Astrocyte (in vitro differentiated cells and primary cell): ENCODE measurements at regions not wholly inside any gene's neighbourhood (a gene's known extent, or its start where the extent isn't known, plus 50 kb on each side); places are given as distances from the start of the nearest gene placed in this dataset.

Experiments
- DNase-seq: peaks from one replicate; pipeline ENCODE4 v3.0.0-alpha.2; 2010; ENCODE audit warnings: low read depth
- FAIRE-seq: peaks from 2 replicates; lab custom pipeline; 2011; peaks lifted over from hg19 to GRCh38; lab: Jason Lieb, UNC
- H2AFZ ChIP-seq: 2 replicates; pipeline ENCODE4 v1.6.0; 2012; ENCODE audit warnings: low read depth, low read length, inconsistent platforms
- H3K27ac ChIP-seq: 2 replicates; pipeline ENCODE4 v1.5.1; 2011; ENCODE audit warnings: low read depth, low read length, inconsistent platforms
- H3K27me3 ChIP-seq: 2 replicates; pipeline ENCODE4 v1.6.0; 2011; ENCODE audit warnings: low read length, inconsistent platforms; ENCODE audit not compliant: insufficient read depth
- H3K36me3 ChIP-seq: 2 replicates; pipeline ENCODE4 v1.5.1; 2011; ENCODE audit warnings: low read length, inconsistent platforms; ENCODE audit not compliant: insufficient read depth
- H3K4me1 ChIP-seq: 2 replicates; pipeline ENCODE4 v1.5.1; 2011; ENCODE audit warnings: low read length, inconsistent platforms; ENCODE audit not compliant: insufficient read depth
- H3K4me2 ChIP-seq: 2 replicates; pipeline ENCODE4 v1.6.0; 2012; ENCODE audit warnings: low read length, inconsistent platforms
- H3K4me3 ChIP-seq: 2 replicates; pipeline ENCODE4 v1.5.1; 2011; ENCODE audit warnings: low read depth, mild to moderate bottlenecking, low read length, inconsistent platforms; ENCODE audit not compliant: insufficient read depth
- H3K79me2 ChIP-seq: 2 replicates; pipeline ENCODE4 v1.6.0; 2012; ENCODE audit warnings: mild to moderate bottlenecking, low read length, inconsistent platforms; ENCODE audit not compliant: insufficient read depth
- H3K9ac ChIP-seq: 2 replicates; pipeline ENCODE4 v1.6.0; 2012; ENCODE audit warnings: mild to moderate bottlenecking, low read length, inconsistent platforms
- H3K9me3 ChIP-seq: 2 replicates; pipeline ENCODE4 v1.5.1; 2012; ENCODE audit warnings: low read depth, mild to moderate bottlenecking, low read length, inconsistent platforms; ENCODE audit not compliant: insufficient read depth
- H4K20me1 ChIP-seq: 2 replicates; pipeline ENCODE4 v1.6.0; 2012; ENCODE audit warnings: low read length, inconsistent platforms; ENCODE audit not compliant: insufficient read depth
- H3K27ac Mint-ChIP-seq: one replicate; pipeline ENCODE4 v1.8.0; 2021; ENCODE audit warnings: mild to moderate bottlenecking, mixed read lengths; ENCODE audit not compliant: unreplicated experiment
- H3K27me3 Mint-ChIP-seq: one replicate; pipeline ENCODE4 v1.8.0; 2021; ENCODE audit warnings: low read depth, mixed read lengths; ENCODE audit not compliant: unreplicated experiment
- H3K36me3 Mint-ChIP-seq: one replicate; pipeline ENCODE4 v1.8.0; 2021; ENCODE audit warnings: low read depth, mixed read lengths; ENCODE audit not compliant: unreplicated experiment
- H3K4me1 Mint-ChIP-seq: one replicate; pipeline ENCODE4 v1.8.0; 2021; ENCODE audit warnings: low read depth, mixed read lengths; ENCODE audit not compliant: unreplicated experiment
- H3K4me3 Mint-ChIP-seq: one replicate; pipeline ENCODE4 v1.8.0; 2021; ENCODE audit warnings: mild to moderate bottlenecking, moderate library complexity, mixed read lengths; ENCODE audit not compliant: unreplicated experiment
- H3K9me3 Mint-ChIP-seq: one replicate; pipeline ENCODE4 v1.8.0; 2021; ENCODE audit warnings: mild to moderate bottlenecking, mixed read lengths; ENCODE audit not compliant: unreplicated experiment
- CTCF ChIP-seq: IDR thresholded peaks from 2 replicates; pipeline ENCODE4 v1.5.1; 2011; ENCODE audit warnings: low read depth, mild to moderate bottlenecking, inconsistent platforms, low read length, moderate library complexity; ENCODE audit not compliant: insufficient read depth
- EZH2 ChIP-seq: IDR thresholded peaks from 2 replicates; pipeline ENCODE4 v1.6.1; 2012; ENCODE audit warnings: mild to moderate bottlenecking, low read length, inconsistent platforms; ENCODE audit not compliant: insufficient read depth

- FAIRE-seq: no peak
Observed at GRCh38 chr4:130646886-130647285, 1550.9 kb downstream of the C4orf33 start.

GRCh38 chr4:130648570-130648969 lies 1552.6 kb downstream of the C4orf33 start:
- DNase-seq: no peak
- H3K4me1 ChIP-seq: no peaks in the 10 kb centered on the region
- H3K4me3 ChIP-seq: no peak overlapping the region
- no peak overlapping the region for H3K9ac ChIP-seq
- TF ChIP-seq EZH2: no peak
- TF ChIP-seq CTCF: no peak
- no peaks in the 10 kb centered on the region for H3K36me3 Mint-ChIP-seq
- H3K27me3 Mint-ChIP-seq: peaks cover 3% of the 10 kb centered on the region
- H3K9me3 Mint-ChIP-seq: no peaks in the 10 kb centered on the region
- H3K27ac Mint-ChIP-seq: no peak overlapping the region
- H3K4me1 Mint-ChIP-seq: no peaks in the 10 kb centered on the region
- H3K36me3 ChIP-seq: no peaks in the 10 kb centered on the region
- H4K20me1 ChIP-seq: no peaks in the 10 kb centered on the region
- no peaks in the 10 kb centered on the region for H3K9me3 ChIP-seq
- no peak for FAIRE-seq
- no peak overlapping the region for H2AFZ ChIP-seq
- H3K4me3 Mint-ChIP-seq: no peak overlapping the region
- no peak overlapping the region for H3K27ac ChIP-seq
- no peaks in the 10 kb centered on the region for H3K27me3 ChIP-seq
- no peaks in the 10 kb centered on the region for H3K79me2 ChIP-seq
- H3K4me2 ChIP-seq: no peak overlapping the region

More at GRCh38 chr4:130646886-130647285, 1550.9 kb downstream of the C4orf33 start:
- Histone ChIP-seq H4K20me1 (no peaks in the 10 kb centered on the region), H3K79me2 (no peaks in the 10 kb centered on the region), H3K4me3 (no peak overlapping the region), H3K4me1 (no peaks in the 10 kb centered on the region), H3K27me3 (no peaks in the 10 kb centered on the region), H3K9me3 (no peaks in the 10 kb centered on the region), H2AFZ (no peak overlapping the region), H3K9ac (no peak overlapping the region), H3K4me2 (no peak overlapping the region), H3K36me3 (no peaks in the 10 kb centered on the region), H3K27ac (no peak overlapping the region)
- Mint-ChIP-seq H3K27me3 (peaks cover 3% of the 10 kb centered on the region), H3K4me1 (no peaks in the 10 kb centered on the region), H3K27ac (no peak overlapping the region), H3K4me3 (no peak overlapping the region), H3K36me3 (no peaks in the 10 kb centered on the region), H3K9me3 (no peaks in the 10 kb centered on the region)
- TF ChIP-seq CTCF (no peak), EZH2 (no peak)
- no peak for DNase-seq

GRCh38 chr4:130653842-130654241 lies 1557.9 kb downstream of the C4orf33 start:
- no peak overlapping the region for H3K4me3 Mint-ChIP-seq
- no peaks in the 10 kb centered on the region for H3K27me3 ChIP-seq
- H3K27ac Mint-ChIP-seq: no peak overlapping the region
- no peak overlapping the region for H3K9ac ChIP-seq
- H3K27ac ChIP-seq: no peak overlapping the region
- no peak for FAIRE-seq
- H3K9me3 ChIP-seq: no peaks in the 10 kb centered on the region
- H3K9me3 Mint-ChIP-seq: peaks cover 2% of the 10 kb centered on the region
- H2AFZ ChIP-seq: no peak overlapping the region
- no peak for DNase-seq
- H3K79me2 ChIP-seq: no peaks in the 10 kb centered on the region
- H4K20me1 ChIP-seq: no peaks in the 10 kb centered on the region
- no peaks in the 10 kb centered on the region for H3K4me1 Mint-ChIP-seq
- no peak overlapping the region for H3K4me3 ChIP-seq
- no peaks in the 10 kb centered on the region for H3K36me3 ChIP-seq
- no peak for TF ChIP-seq EZH2
- no peak for TF ChIP-seq CTCF
- peaks cover 3% of the 10 kb centered on the region for H3K27me3 Mint-ChIP-seq
- no peak overlapping the region for H3K4me2 ChIP-seq
- no peaks in the 10 kb centered on the region for H3K4me1 ChIP-seq
- H3K36me3 Mint-ChIP-seq: no peaks in the 10 kb centered on the region
